ENCODE measurements at regions not wholly inside any gene's neighbourhood (a gene's known extent, or its start where the extent isn't known, plus 50 kb on each side); places are given as distances from the start of the nearest gene placed in this dataset.

DNA sequence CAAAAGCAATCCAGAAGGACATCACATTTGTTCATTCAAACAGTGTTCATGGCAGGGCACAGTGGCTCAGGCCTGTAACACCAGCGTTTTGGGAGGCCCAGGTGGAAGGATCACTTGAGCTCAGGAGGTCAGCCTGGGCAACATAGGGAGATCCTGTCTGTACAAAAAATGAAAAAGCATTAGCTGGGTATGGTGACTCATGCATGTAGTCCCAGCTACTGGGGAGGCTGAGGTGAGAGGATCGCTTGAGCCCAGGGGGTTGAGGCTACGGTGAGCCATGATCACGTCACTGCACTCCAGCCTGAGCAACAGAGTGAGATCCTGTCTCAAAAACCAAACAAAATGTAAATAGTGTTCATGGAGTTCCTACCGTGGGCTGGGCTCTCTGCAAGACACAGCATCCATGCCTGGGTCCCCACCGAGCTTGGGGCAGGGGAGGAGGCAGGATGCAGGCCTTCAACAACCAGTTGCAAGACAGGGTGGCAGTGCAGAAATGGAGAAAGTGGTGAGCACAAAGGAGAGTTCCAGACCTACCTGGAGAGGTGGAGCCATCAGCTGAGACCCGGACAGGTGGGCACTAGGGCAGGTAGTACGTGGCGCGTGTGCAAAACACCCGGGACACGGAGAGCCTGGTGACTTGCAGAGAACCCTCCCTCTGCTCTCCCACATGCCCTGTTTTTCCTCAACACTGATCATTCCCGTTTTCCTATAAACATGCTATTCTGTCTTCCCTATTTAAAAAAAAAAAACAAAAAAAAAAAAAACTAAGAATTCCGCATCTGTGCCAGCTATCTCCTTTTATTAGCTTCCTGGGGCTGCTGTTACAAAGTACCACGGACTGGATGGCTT, 138.9 kb downstream of the TOMM20 start:
- DNase-seq (ENCODE audit: low spot score), result no peak

GRCh38 chr1:234989019-234989418, 139.6 kb downstream of the TOMM20 start:
- DNase-seq (ENCODE audit: low spot score), result no peak

DNA sequence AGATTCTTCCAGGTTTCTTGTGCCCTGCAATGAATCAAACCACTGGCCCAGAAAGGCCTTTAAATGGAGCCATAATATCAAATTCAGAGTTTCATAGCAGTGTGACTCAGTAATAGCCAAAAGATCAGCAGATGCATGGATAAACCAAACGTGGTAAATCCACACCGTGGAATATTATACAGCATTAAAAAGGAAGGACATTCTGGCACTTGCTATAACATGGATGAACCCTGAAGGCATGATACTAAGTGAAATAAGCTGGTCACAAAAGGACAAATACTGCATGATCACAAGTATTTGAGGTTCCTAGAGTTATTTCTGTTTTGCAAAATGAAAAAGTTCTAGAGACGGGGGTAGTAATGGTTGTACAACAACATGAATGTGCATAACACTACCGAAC, 140.1 kb downstream of the TOMM20 start:
- no peak for DNase-seq (ENCODE audit: low spot score)

GRCh38 chr1:234988155-234988517, 140.5 kb downstream of the TOMM20 start:
- no peak for DNase-seq (ENCODE audit: low spot score)

DNA sequence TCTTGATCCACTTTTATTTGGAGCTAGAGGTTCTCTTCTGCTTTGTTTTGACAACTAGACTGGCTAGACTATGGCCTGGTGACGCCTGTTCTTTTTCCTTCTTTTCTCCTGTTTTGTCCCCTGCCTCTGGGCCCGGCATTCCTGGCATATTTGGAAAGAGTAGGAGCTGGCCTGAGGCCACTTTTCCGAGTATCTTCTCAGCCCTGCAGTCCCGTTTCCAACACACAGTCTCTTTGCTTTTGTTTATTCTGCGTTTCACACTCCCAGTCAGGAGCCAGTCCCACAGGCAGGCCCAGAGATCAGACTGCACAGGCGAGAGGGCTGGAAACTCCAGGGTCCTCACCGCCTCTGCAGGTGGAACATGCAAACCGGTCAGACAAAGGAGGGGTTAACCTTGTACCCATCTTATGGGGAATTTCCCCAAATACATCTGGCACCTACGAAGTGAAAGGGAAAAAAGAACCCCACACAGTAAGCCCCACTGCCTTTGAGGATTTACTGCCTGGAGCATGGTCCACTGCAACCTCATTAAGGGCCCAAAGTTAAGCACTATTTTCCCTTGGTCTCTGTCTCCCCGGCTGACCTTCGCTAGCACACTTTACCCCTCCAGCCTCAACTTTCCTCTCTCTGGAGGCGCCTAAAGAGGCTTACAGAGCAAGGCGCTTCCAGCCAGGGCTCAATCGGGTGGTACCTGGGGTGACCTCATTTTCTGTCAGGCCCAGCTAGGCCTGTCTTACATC, 141.1 kb downstream of the TOMM20 start:
- DNase-seq (ENCODE audit: low spot score), result peak; percentile 89

- peak; percentile 42 for DNase-seq (ENCODE audit: low spot score)
Observed at GRCh38 chr1:234986750-234987414, 141.8 kb downstream of the TOMM20 start.

- no peak for DNase-seq (ENCODE audit: low spot score)
Observed at GRCh38 chr1:234985516-234986294, 142.9 kb downstream of the TOMM20 start.

DNA sequence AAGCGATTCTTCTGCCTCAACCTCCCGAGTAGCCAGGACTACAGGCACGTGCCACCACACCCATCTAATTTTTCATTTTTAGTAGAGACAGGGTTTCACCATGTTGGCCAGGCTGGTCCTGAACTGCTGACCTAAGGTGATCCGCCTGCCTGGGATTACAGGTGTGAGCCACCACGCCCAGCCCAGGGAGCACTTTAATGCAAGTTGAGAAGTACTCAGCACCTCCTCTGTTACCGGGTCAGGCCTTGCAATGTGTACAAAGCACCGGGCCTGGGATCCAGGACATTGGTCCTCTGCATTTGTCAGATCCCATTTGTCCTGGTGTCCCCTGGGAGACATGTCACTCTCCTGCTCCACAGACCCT, 143.6 kb downstream of the TOMM20 start:
- DNase-seq (ENCODE audit: low spot score), result no peak

DNA sequence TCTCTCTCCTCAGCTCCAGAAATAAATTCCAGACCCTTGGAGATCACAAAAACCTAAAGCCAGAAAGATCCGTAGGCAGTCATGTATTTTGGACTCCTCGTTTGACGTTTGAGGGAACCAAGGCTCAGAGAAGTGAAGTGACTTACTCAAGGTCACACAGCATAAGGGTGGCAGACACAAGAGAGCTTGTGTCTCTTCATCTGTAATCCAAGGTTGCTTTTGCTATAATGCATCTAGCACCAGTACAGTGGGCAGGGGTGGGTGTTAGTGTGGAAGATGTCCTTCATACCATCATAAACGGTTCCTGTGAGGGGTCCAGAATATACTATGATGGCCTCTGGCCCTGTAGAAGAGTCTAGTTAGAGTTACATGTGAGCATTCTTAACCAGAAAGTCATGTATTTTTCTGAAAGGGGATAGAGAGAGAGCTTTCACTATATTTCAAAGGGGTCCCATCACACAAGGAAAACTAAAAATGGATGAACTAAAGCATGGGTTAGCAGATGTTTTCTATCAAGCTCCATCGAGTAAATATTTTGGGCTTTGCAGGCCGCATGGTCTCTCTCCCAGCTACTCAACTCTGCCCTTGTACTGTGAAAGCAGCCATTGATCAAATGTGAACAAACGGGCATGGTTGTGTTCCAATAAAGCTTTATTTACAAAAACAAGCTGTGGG, 144.9 kb downstream of the TOMM20 start:
- DNase-seq (ENCODE audit: low spot score), result no peak

- DNase-seq (ENCODE audit: low spot score), result no peak
Observed at GRCh38 chr1:234981758-234982157, 146.9 kb downstream of the TOMM20 start.

- peak; percentile 98 for DNase-seq (ENCODE audit: low spot score)
Observed at GRCh38 chr1:234980645-234981396, 147.8 kb downstream of the TOMM20 start.

GRCh38 chr1:234980291-234980644, 148.4 kb downstream of the TOMM20 start:
- peak; percentile 85 for DNase-seq (ENCODE audit: low spot score)

- DNase-seq (ENCODE audit: low spot score), result no peak
Observed at GRCh38 chr1:234979296-234980279, 149.0 kb downstream of the TOMM20 start.

GRCh38 chr1:234978397-234979295, 150.0 kb downstream of the TOMM20 start:
- peak; percentile 83 for DNase-seq (ENCODE audit: low spot score)

DNA sequence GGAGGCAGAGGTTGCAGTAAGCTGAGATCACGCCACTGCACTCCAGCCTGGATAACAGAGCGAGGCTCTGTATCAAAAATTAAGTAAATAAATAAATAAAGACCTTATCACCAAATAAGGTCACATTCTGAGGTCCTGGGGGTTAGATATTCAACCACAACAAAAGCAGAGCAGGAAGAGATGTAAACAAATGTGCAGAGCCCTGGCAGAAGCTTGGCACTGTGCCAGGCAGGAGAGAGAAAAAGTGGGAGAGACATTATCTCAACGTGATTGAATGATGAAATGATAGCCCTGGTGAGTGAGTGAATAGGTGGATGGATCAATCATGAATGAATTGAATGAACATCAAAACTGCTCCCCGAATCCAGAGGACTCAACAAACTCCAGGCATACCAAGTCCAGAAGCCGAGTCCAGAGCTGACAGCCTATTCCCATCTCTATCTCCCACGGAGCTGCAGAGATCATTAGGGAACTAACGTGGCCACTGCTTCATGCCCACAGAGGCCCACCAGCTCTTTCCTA, 150.7 kb downstream of the TOMM20 start:
- no peak for DNase-seq (ENCODE audit: low spot score)

GRCh38 chr1:234976861-234977680, 151.6 kb downstream of the TOMM20 start:
- DNase-seq (ENCODE audit: low spot score), result no peak

All from A172 (cell line).